ENCODE measurements at regions not wholly inside any gene's neighbourhood (a gene's known extent, or its start where the extent isn't known, plus 50 kb on each side); places are given as distances from the start of the nearest gene placed in this dataset.

GRCh38 chr11:110026858-110027626 lies 66.2 kb upstream of the ZC3H12C start:
- no peaks in the 10 kb centered on the region for H3F3A ChIP-seq (replicated peaks; ENCODE audit: low read depth)
- Mint-ChIP-seq H3K4me3 (no peak overlapping the region), H3K9me3 (no peaks in the 10 kb centered on the region), H3K27ac (no peak overlapping the region), H3K4me1 (no peaks in the 10 kb centered on the region; the same call in 2 of the 3 replicates), H3K36me3 (ENCODE audit: low read depth) (no peaks in the 10 kb centered on the region), H3K27me3 (ENCODE audit: insufficient read depth, low read depth, poor library complexity) (peaks cover 2% of the 10 kb centered on the region)
- H3K4me1 ChIP-seq (ENCODE audit: insufficient read depth): no peaks in the 10 kb centered on the region
- no peak for DNase-seq (ENCODE audit: low spot score)
- peaks cover 35% of the 10 kb centered on the region for H3K9me2 ChIP-seq (ENCODE audit: insufficient read depth)
- H3K79me2 ChIP-seq (replicated peaks; ENCODE audit: insufficient read depth): no peaks in the 10 kb centered on the region
- TF ChIP-seq CREB1 (CRISPR knock-in tag; IDR thresholded peaks at IDR 0.05; ENCODE audit: low read depth) (no peak), EZH2 (IDR thresholded peaks at IDR 0.05; ENCODE audit: low read depth, unreplicated experiment) (no peak), JUNB (IDR thresholded peaks at IDR 0.05; ENCODE audit: unreplicated experiment) (no peak), NANOG (IDR thresholded peaks at IDR 0.05; ENCODE audit: borderline replicate concordance) (no peak), ZNF114 (CRISPR knock-in tag; IDR thresholded peaks at IDR 0.05) (no peak), EZH2phosphoT487 (IDR thresholded peaks at IDR 0.05; ENCODE audit: unreplicated experiment) (no peak)
- H3K36me3 ChIP-seq (ENCODE audit: insufficient read depth): no peaks in the 10 kb centered on the region
- ATAC-seq: no peak
- H3K27ac ChIP-seq (ENCODE audit: low read depth): no peak overlapping the region
- H3K27me3 ChIP-seq (ENCODE audit: insufficient read depth): no peaks in the 10 kb centered on the region
- H3K4me3 ChIP-seq: no peak overlapping the region
- no peaks in the 10 kb centered on the region for H4K20me1 ChIP-seq (replicated peaks; ENCODE audit: insufficient read depth)
- no peak overlapping the region for H2AFZ ChIP-seq
- no peak overlapping the region for H3K4me2 ChIP-seq

GRCh38 chr11:110027627-110028371 lies 65.4 kb upstream of the ZC3H12C start:
- Histone ChIP-seq H3K79me2 (replicated peaks; ENCODE audit: insufficient read depth) (no peaks in the 10 kb centered on the region), H2AFZ (no peak overlapping the region), H3K4me1 (ENCODE audit: insufficient read depth) (no peaks in the 10 kb centered on the region), H3K36me3 (ENCODE audit: insufficient read depth) (no peaks in the 10 kb centered on the region), H4K20me1 (replicated peaks; ENCODE audit: insufficient read depth) (no peaks in the 10 kb centered on the region), H3K27ac (ENCODE audit: low read depth) (no peak overlapping the region), H3K9me2 (ENCODE audit: insufficient read depth) (peaks cover 28% of the 10 kb centered on the region), H3K4me3 (no peak overlapping the region), H3K27me3 (ENCODE audit: insufficient read depth) (no peaks in the 10 kb centered on the region), H3F3A (replicated peaks; ENCODE audit: low read depth) (no peaks in the 10 kb centered on the region), H3K4me2 (no peak overlapping the region)
- Mint-ChIP-seq H3K4me1 (no peaks in the 10 kb centered on the region; the same call in 2 of the 3 replicates), H3K9me3 (no peaks in the 10 kb centered on the region), H3K36me3 (ENCODE audit: low read depth) (no peaks in the 10 kb centered on the region), H3K27me3 (ENCODE audit: insufficient read depth, low read depth, poor library complexity) (peaks cover 2% of the 10 kb centered on the region), H3K27ac (no peak overlapping the region), H3K4me3 (no peak overlapping the region)
- DNase-seq (ENCODE audit: low spot score): no peak
- ATAC-seq: no peak
- TF ChIP-seq JUNB (IDR thresholded peaks at IDR 0.05; ENCODE audit: unreplicated experiment): no peak
- TF ChIP-seq CREB1 (CRISPR knock-in tag; IDR thresholded peaks at IDR 0.05; ENCODE audit: low read depth): no peak
- no peak for TF ChIP-seq EZH2phosphoT487 (IDR thresholded peaks at IDR 0.05; ENCODE audit: unreplicated experiment)
- TF ChIP-seq EZH2 (IDR thresholded peaks at IDR 0.05; ENCODE audit: low read depth, unreplicated experiment): no peak
- no peak for TF ChIP-seq ZNF331 (CRISPR knock-in tag; IDR thresholded peaks at IDR 0.05; ENCODE audit: low read depth)
- TF ChIP-seq NANOG (IDR thresholded peaks at IDR 0.05; ENCODE audit: borderline replicate concordance): no peak
- TF ChIP-seq, protein P1, sequence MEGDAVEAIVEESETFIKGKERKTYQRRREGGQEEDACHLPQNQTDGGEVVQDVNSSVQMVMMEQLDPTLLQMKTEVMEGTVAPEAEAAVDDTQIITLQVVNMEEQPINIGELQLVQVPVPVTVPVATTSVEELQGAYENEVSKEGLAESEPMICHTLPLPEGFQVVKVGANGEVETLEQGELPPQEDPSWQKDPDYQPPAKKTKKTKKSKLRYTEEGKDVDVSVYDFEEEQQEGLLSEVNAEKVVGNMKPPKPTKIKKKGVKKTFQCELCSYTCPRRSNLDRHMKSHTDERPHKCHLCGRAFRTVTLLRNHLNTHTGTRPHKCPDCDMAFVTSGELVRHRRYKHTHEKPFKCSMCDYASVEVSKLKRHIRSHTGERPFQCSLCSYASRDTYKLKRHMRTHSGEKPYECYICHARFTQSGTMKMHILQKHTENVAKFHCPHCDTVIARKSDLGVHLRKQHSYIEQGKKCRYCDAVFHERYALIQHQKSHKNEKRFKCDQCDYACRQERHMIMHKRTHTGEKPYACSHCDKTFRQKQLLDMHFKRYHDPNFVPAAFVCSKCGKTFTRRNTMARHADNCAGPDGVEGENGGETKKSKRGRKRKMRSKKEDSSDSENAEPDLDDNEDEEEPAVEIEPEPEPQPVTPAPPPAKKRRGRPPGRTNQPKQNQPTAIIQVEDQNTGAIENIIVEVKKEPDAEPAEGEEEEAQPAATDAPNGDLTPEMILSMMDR (conservative IDR thresholded peaks at IDR 0.05; ENCODE audit: low read depth in 2 of 2): no peak
- TF ChIP-seq REST (IDR thresholded peaks at IDR 0.05; ENCODE audit: unreplicated experiment): no peak
- TF ChIP-seq STAT1 (IDR thresholded peaks at IDR 0.05; ENCODE audit: unreplicated experiment): no peak
- TF ChIP-seq, protein P2, sequence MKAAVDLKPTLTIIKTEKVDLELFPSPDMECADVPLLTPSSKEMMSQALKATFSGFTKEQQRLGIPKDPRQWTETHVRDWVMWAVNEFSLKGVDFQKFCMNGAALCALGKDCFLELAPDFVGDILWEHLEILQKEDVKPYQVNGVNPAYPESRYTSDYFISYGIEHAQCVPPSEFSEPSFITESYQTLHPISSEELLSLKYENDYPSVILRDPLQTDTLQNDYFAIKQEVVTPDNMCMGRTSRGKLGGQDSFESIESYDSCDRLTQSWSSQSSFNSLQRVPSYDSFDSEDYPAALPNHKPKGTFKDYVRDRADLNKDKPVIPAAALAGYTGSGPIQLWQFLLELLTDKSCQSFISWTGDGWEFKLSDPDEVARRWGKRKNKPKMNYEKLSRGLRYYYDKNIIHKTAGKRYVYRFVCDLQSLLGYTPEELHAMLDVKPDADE (IDR thresholded peaks at IDR 0.05): no peak
